Liver (tissue), 8 donors: ENCODE measurements at regions not wholly inside any gene's neighbourhood (a gene's known extent, or its start where the extent isn't known, plus 50 kb on each side); places are given as distances from the start of the nearest gene placed in this dataset.

Source experiments
- DNase-seq: peaks from one replicate; pipeline ENCODE4 v3.0.0-alpha.2; 2017; ENCODE audit warnings: low spot score
- H3K27ac ChIP-seq, 2 donors: one replicate each; pipeline ENCODE4 v1.7.0; 2013; ENCODE audit warnings: inconsistent platforms in 2 of 2, low read length in 2 of 2, control low read depth in 1 of 2, low read depth in 1 of 2, mild to moderate bottlenecking in 1 of 2
- H3K27me3 ChIP-seq, 4 donors: one replicate each; pipeline versions ENCODE4 v1.6.1 to v1.7.0; 2013; ENCODE audit warnings: low read length in 3 of 4, inconsistent platforms in 1 of 4, mild to moderate bottlenecking in 1 of 4, moderate library complexity in 1 of 4; ENCODE audit not compliant: control insufficient read depth in 4 of 4, insufficient read depth in 4 of 4
- H3K36me3 ChIP-seq, 4 donors: one replicate each; pipeline versions ENCODE4 v1.6.1 to v1.7.0; 2013; ENCODE audit warnings: low read length in 3 of 4, mild to moderate bottlenecking in 3 of 4, low read depth in 1 of 4, moderate library complexity in 1 of 4; ENCODE audit not compliant: control insufficient read depth in 4 of 4, insufficient read depth in 3 of 4
- H3K4me1 ChIP-seq, 4 donors: one replicate each; pipeline versions ENCODE4 v1.6.1 to v1.7.0; 2013; ENCODE audit warnings: low read length in 3 of 4, mild to moderate bottlenecking in 3 of 4, moderate library complexity in 1 of 4; ENCODE audit not compliant: control insufficient read depth in 4 of 4, insufficient read depth in 4 of 4
- H3K4me3 ChIP-seq, 3 donors: one replicate each; pipeline versions ENCODE4 v1.6.1 to v1.7.0; 2013; ENCODE audit warnings: low read length in 3 of 3, control low read depth in 1 of 3, low read depth in 1 of 3, mild to moderate bottlenecking in 1 of 3
- H3K9ac ChIP-seq, 2 donors: one replicate each; pipeline ENCODE4 v1.7.0; 2013; ENCODE audit warnings: low read length in 2 of 2, mild to moderate bottlenecking in 2 of 2, moderate library complexity in 2 of 2, control low read depth in 1 of 2, low read depth in 1 of 2
- H3K9me3 ChIP-seq, 4 donors: one replicate each; pipeline versions ENCODE4 v1.6.1 to v1.7.0; 2013; ENCODE audit warnings: low read length in 3 of 4; ENCODE audit not compliant: control insufficient read depth in 4 of 4
- ATF3 ChIP-seq: IDR thresholded peaks from 2 replicates; pipeline ENCODE4 v1.6.1; 2016; ENCODE audit warnings: antibody characterized with exemption
- CTCF ChIP-seq: fragments of 150-350 bp; IDR thresholded peaks from 2 replicates; pipeline ENCODE4 v1.5.1; 2017; ENCODE audit warnings: improper control_type of control experiment, low read depth, low read length; ENCODE audit not compliant: missing input control
- EGR1 ChIP-seq, 2 donors: IDR thresholded peaks; 2 replicates each; pipeline ENCODE4 v1.6.1; 2016 to 2018; ENCODE audit warnings: antibody characterized with exemption in 2 of 2, low read depth in 2 of 2
- FOXA1 ChIP-seq: IDR thresholded peaks from 2 replicates; pipeline ENCODE4 v1.6.1; 2016; ENCODE audit warnings: antibody characterized with exemption
- FOXA2 ChIP-seq: IDR thresholded peaks from 2 replicates; pipeline ENCODE4 v1.6.1; 2016; ENCODE audit warnings: antibody characterized with exemption
- GABPA ChIP-seq, 2 donors: IDR thresholded peaks in 1 of 2; conservative IDR thresholded peaks in 1 of 2; 2 replicates each; pipeline ENCODE4 v1.6.1; 2016; ENCODE audit warnings: antibody characterized with exemption in 2 of 2, mild to moderate bottlenecking in 1 of 2, moderate library complexity in 1 of 2
- HNF4A ChIP-seq, 2 donors: conservative IDR thresholded peaks; 2 replicates each; pipeline ENCODE4 v1.6.1; 2016; ENCODE audit warnings: antibody characterized with exemption in 2 of 2, mild to moderate bottlenecking in 2 of 2
- HNF4G ChIP-seq: IDR thresholded peaks from 2 replicates; pipeline ENCODE4 v1.6.1; 2016; ENCODE audit warnings: antibody characterized with exemption
- JUND ChIP-seq, 2 donors: IDR thresholded peaks; 2 replicates each; pipeline ENCODE4 v1.6.1; 2016; ENCODE audit warnings: antibody characterized with exemption in 2 of 2
- NR2F2 ChIP-seq: IDR thresholded peaks from 2 replicates; pipeline ENCODE4 v1.6.1; 2016; ENCODE audit warnings: antibody characterized with exemption
- RAD21 ChIP-seq, 2 donors: IDR thresholded peaks; 2 replicates each; pipeline ENCODE4 v1.6.1; 2016; ENCODE audit warnings: antibody characterized with exemption in 2 of 2, mild to moderate bottlenecking in 2 of 2
- REST ChIP-seq: IDR thresholded peaks from 2 replicates; pipeline ENCODE4 v1.6.1; 2016; ENCODE audit warnings: antibody characterized with exemption, mild to moderate bottlenecking
- RXRA ChIP-seq, 2 donors: IDR thresholded peaks; 2 replicates each; pipeline ENCODE4 v1.6.1; 2017 to 2018; ENCODE audit warnings: antibody characterized with exemption in 2 of 2, mild to moderate bottlenecking in 1 of 2
- SP1 ChIP-seq: IDR thresholded peaks from 2 replicates; pipeline ENCODE4 v1.6.1; 2018; ENCODE audit warnings: antibody characterized with exemption, mild to moderate bottlenecking
- TAF1 ChIP-seq: conservative IDR thresholded peaks from 2 replicates; pipeline ENCODE4 v1.6.1; 2016; ENCODE audit warnings: antibody characterized with exemption, mild to moderate bottlenecking
- YY1 ChIP-seq: IDR thresholded peaks from 2 replicates; pipeline ENCODE4 v1.6.1; 2016; ENCODE audit warnings: antibody characterized with exemption, mild to moderate bottlenecking
- ZBTB33 ChIP-seq: IDR thresholded peaks from 2 replicates; pipeline ENCODE4 v1.6.1; 2016; ENCODE audit warnings: antibody characterized with exemption
- WGBS: extraction: QIAGEN DNeasy Blood & Tissue Kit; methylation state at CpG from one replicate; pipeline ENCODE4 v1.1.7; 2013; 5-methylcytosine and 5-hydroxymethylcytosine counted together
- TF ChIP-seq, protein P1 (sequence below): IDR thresholded peaks from 2 replicates; pipeline ENCODE4 v1.6.1; 2016; ENCODE audit warnings: antibody characterized with exemption
- donor health status: healthy.
- donor health status: healthy.
- donor health status: healthy.
- donor health status: healthy.
- donor health status: healthy.

DNA sequence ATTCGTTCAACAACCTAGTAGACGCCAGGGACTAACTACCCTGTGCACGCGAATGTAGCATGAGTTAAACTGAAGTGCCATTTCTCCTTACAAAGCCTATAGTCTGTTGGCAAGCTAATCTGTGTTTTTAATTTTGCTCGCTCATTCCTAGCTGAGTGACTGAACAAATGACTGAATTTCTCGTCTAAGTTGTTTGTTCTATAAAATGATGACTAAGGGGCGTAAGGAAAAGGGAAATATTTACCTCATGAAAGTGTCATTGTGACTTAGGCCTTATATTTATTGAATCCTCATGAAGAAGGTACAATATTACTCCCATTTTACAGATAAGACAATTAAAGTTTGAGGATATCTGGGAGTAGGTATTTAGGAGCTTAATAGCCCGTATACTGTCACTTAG is 818.3 kb upstream of the ALCAM start:
- 89% methylated on average over 8 of the region's 8 CpGs for WGBS
- no peak for TF ChIP-seq CTCF
- no peak for TF ChIP-seq REST
- TF ChIP-seq HNF4G = no peak
- no peak for TF ChIP-seq EGR1 (IDR thresholded peaks at IDR 0.05; ENCODE audit: low read depth in 2 of 2)
- TF ChIP-seq NR2F2 = no peak
- TF ChIP-seq ZBTB33 = no peak
- TF ChIP-seq RAD21 (IDR thresholded peaks at IDR 0.05) = no peak
- TF ChIP-seq JUND (IDR thresholded peaks at IDR 0.05) = no peak
- TF ChIP-seq FOXA2 = no peak
- no peak for TF ChIP-seq TAF1
- TF ChIP-seq GABPA (IDR thresholded peaks at IDR 0.05 in 1 of 2, conservative IDR thresholded peaks at IDR 0.05 in 1 of 2) = no peak
- no peak for TF ChIP-seq SP1
- no peak for TF ChIP-seq YY1
- TF ChIP-seq ATF3 = no peak
- TF ChIP-seq, protein P1, sequence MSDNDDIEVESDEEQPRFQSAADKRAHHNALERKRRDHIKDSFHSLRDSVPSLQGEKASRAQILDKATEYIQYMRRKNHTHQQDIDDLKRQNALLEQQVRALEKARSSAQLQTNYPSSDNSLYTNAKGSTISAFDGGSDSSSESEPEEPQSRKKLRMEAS = no peak
- no peak for TF ChIP-seq FOXA1
- TF ChIP-seq RXRA (IDR thresholded peaks at IDR 0.05) = no peak
- no peak for TF ChIP-seq HNF4A (conservative IDR thresholded peaks at IDR 0.05)
- Histone ChIP-seq H3K27me3 (no peaks in the 10 kb centered on the region), H3K9me3 (no peaks in the 10 kb centered on the region), H3K36me3 (no peaks in the 10 kb centered on the region), H3K9ac (no peak overlapping the region), H3K4me1 (no peaks in the 10 kb centered on the region), H3K27ac (no peak overlapping the region), H3K4me3 (no peak overlapping the region)
- DNase-seq = no peak
